GM12801 (cell line): ENCODE measurements at regions not wholly inside any gene's neighbourhood (a gene's known extent, or its start where the extent isn't known, plus 50 kb on each side); places are given as distances from the start of the nearest gene placed in this dataset.

Experiments used
- TF ChIP-seq, protein P1 (sequence below): IDR thresholded peaks from one replicate; pipeline ENCODE4 v1.5.1; 2011; ENCODE audit warnings: control low read depth; ENCODE audit not compliant: insufficient read length; ENCODE audit errors: extremely low read depth

DNA sequence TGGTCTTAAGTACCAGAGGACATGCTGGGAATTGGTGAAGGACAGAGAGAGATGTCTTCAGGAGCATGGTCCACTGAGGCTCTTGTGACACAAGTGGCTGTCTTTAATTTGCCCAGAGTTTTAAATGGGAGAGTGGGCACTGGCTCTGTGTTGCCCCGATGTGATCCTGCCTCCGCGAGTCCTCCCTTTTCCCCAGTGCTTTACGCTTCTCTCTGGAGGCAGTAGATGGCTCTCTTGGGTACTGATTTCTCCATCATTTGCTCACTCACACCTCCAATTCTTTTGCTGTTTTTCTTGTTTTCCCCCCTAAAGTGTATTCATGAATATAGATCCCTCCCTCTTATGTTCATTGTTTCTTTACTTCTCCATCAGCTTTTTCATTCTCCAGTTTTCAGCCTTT lies 74.3 kb downstream of the EMP1 start:
- TF ChIP-seq, protein P1, sequence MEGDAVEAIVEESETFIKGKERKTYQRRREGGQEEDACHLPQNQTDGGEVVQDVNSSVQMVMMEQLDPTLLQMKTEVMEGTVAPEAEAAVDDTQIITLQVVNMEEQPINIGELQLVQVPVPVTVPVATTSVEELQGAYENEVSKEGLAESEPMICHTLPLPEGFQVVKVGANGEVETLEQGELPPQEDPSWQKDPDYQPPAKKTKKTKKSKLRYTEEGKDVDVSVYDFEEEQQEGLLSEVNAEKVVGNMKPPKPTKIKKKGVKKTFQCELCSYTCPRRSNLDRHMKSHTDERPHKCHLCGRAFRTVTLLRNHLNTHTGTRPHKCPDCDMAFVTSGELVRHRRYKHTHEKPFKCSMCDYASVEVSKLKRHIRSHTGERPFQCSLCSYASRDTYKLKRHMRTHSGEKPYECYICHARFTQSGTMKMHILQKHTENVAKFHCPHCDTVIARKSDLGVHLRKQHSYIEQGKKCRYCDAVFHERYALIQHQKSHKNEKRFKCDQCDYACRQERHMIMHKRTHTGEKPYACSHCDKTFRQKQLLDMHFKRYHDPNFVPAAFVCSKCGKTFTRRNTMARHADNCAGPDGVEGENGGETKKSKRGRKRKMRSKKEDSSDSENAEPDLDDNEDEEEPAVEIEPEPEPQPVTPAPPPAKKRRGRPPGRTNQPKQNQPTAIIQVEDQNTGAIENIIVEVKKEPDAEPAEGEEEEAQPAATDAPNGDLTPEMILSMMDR, result no peak
